ENCODE measurements at regions not wholly inside any gene's neighbourhood (a gene's known extent, or its start where the extent isn't known, plus 50 kb on each side); places are given as distances from the start of the nearest gene placed in this dataset.

DNA sequence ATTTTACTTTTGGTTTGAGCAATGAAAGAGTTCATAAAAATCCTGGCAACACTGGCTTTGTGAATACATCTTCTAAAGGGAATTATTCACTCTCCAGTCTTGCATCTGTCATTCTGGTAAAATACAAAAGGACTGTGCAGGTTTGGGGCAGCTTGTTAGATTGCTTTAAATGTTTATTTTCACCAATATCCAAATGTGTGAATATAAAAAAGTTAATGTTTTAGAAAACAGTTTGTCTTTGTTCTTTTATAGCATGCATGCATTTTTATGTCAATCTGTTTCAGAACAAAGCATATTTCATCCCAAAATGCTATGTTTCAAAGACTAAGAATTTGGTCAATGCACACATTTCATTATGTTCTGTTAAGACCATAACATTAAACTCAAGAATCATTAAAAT lies 1145.4 kb downstream of the OLFM4 start:
- no peak for DNase-seq
- Histone ChIP-seq H3K9me3 (no peaks in the 10 kb centered on the region), H3K27me3 (no peaks in the 10 kb centered on the region), H3K27ac (no peak overlapping the region), H3K4me1 (no peaks in the 10 kb centered on the region), H3K36me3 (no peaks in the 10 kb centered on the region), H3K4me3 (no peak overlapping the region)
- no peak for ATAC-seq (ENCODE audit: low FRiP score in 2 of 2)
- TF ChIP-seq, protein P1, sequence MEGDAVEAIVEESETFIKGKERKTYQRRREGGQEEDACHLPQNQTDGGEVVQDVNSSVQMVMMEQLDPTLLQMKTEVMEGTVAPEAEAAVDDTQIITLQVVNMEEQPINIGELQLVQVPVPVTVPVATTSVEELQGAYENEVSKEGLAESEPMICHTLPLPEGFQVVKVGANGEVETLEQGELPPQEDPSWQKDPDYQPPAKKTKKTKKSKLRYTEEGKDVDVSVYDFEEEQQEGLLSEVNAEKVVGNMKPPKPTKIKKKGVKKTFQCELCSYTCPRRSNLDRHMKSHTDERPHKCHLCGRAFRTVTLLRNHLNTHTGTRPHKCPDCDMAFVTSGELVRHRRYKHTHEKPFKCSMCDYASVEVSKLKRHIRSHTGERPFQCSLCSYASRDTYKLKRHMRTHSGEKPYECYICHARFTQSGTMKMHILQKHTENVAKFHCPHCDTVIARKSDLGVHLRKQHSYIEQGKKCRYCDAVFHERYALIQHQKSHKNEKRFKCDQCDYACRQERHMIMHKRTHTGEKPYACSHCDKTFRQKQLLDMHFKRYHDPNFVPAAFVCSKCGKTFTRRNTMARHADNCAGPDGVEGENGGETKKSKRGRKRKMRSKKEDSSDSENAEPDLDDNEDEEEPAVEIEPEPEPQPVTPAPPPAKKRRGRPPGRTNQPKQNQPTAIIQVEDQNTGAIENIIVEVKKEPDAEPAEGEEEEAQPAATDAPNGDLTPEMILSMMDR (IDR thresholded peaks at IDR 0.05) = no peak
- TF ChIP-seq POLR2A (IDR thresholded peaks at IDR 0.05) = no peak
- no peak for TF ChIP-seq EP300 (IDR thresholded peaks at IDR 0.05)
- TF ChIP-seq POLR2AphosphoS5 (IDR thresholded peaks at IDR 0.05) = no peak

DNA sequence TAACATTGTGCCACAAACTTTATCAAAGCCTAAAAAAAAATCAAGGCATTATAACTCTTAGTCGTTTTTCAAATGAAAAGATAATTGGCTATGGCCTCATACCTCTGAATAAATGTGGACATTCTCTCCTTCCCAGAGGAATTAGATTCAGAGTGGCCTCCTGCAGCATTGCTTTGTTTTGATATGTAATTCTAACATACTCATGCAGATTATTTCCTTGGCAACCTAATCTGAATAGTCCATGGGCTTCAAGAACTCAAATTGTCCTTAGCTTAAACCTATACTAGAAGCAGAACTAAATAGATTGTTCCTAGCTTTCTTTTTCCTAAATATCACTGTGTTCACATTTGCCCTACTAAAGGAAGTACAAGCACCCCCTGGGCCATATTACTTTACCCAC lies 1146.9 kb downstream of the OLFM4 start:
- Histone ChIP-seq H3K27ac (no peak overlapping the region), H3K27me3 (no peaks in the 10 kb centered on the region), H3K4me1 (no peaks in the 10 kb centered on the region), H3K4me3 (no peak overlapping the region), H3K36me3 (no peaks in the 10 kb centered on the region), H3K9me3 (no peaks in the 10 kb centered on the region)
- no peak for TF ChIP-seq EP300 (IDR thresholded peaks at IDR 0.05)
- no peak for TF ChIP-seq POLR2AphosphoS5 (IDR thresholded peaks at IDR 0.05)
- TF ChIP-seq, protein P1 (IDR thresholded peaks at IDR 0.05) = no peak
- no peak for TF ChIP-seq POLR2A (IDR thresholded peaks at IDR 0.05)
- DNase-seq (no peak), ATAC-seq (ENCODE audit: low FRiP score in 2 of 2) (no peak)
- 55% methylated on average over 1 of the region's 1 CpG for WGBS, 2 donors

DNA sequence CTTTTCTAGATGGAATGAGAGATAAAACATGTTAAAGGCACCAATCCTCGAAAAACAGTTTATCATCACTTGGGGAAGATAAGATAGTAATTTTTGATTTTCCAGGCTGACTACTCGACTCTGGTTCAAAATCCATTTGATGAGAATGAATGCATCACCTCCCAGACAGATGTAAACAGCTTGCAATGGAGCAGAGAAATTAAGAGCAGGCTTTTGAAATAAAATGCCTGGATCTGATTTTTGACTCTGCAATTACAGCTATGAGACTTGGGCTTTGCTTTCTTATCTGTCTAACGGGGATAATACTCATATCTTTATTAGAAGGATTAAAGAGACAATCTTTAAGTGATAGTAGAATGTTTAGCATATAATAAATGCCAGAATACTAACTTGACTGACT lies 1148.9 kb downstream of the OLFM4 start:
- Histone ChIP-seq H3K36me3 (no peaks in the 10 kb centered on the region), H3K27me3 (no peaks in the 10 kb centered on the region), H3K4me1 (no peaks in the 10 kb centered on the region), H3K27ac (no peak overlapping the region), H3K9me3 (no peaks in the 10 kb centered on the region), H3K4me3 (no peak overlapping the region)
- ATAC-seq (ENCODE audit: low FRiP score in 2 of 2) (no peak), DNase-seq (no peak)
- 50 to 59% methylated on average over 3 of the region's 3 CpGs for WGBS, 2 donors
- TF ChIP-seq EP300 (IDR thresholded peaks at IDR 0.05) (no peak), POLR2A (IDR thresholded peaks at IDR 0.05) (no peak), POLR2AphosphoS5 (IDR thresholded peaks at IDR 0.05) (no peak)
- TF ChIP-seq, protein P1 (IDR thresholded peaks at IDR 0.05) = no peak

DNA sequence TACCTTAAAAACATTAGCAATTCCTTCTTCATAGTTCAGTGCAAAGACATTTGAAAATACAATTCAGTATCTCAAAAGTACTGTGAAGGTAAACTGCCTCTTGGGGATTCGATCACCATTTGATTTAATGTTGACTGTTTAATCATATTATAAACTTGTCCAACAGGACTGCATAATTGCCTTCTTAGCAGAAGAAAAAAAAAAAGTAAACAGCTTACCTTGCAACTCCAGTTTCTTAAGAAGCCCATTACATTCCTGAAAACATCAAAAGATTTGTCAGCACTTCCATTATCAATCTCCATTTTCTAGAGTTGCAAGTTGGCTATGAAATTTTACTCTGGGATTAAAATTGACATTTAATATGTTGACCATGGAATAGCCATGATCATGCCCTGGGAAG lies 1154.6 kb downstream of the OLFM4 start:
- Histone ChIP-seq H3K27me3 (no peaks in the 10 kb centered on the region), H3K36me3 (no peaks in the 10 kb centered on the region), H3K4me1 (no peaks in the 10 kb centered on the region), H3K27ac (no peak overlapping the region), H3K4me3 (no peak overlapping the region), H3K9me3 (no peaks in the 10 kb centered on the region)
- TF ChIP-seq POLR2A (IDR thresholded peaks at IDR 0.05) = no peak
- TF ChIP-seq, protein P1 (IDR thresholded peaks at IDR 0.05) = no peak
- no peak for DNase-seq
- ATAC-seq (ENCODE audit: low FRiP score in 2 of 2) = no peak
- 3 to 33% methylated on average over 1 of the region's 1 CpG for WGBS, 2 donors

DNA sequence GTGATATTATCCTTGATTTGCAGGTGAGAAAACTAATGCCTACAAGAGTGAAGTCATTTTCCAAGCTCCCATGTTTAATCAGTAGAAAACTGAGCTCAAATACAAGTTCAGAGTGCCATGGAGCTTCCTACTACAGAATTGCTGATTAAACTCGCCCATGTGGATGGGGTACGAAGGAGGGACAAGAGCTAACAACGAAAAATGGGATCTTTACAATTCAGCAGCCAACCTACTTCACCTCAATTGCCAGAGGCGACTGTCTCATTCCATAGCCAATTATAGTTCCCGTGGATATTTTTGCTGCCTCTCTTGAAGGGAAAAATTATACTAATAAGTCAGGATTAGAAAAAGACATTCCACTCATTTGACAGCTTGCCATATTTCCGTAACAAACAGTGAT lies 1155.1 kb downstream of the OLFM4 start:
- H3K9me3 ChIP-seq = no peaks in the 10 kb centered on the region
- TF ChIP-seq POLR2A (IDR thresholded peaks at IDR 0.05) = no peak
- no peak for TF ChIP-seq POLR2AphosphoS5 (IDR thresholded peaks at IDR 0.05)
- no peak for TF ChIP-seq EP300 (IDR thresholded peaks at IDR 0.05)
- TF ChIP-seq, protein P1 (IDR thresholded peaks at IDR 0.05) = no peak
- H3K36me3 ChIP-seq = no peaks in the 10 kb centered on the region
- DNase-seq (no peak), ATAC-seq (ENCODE audit: low FRiP score in 2 of 2) (no peak)
- H3K27me3 ChIP-seq = no peaks in the 10 kb centered on the region
- no peak overlapping the region for H3K4me3 ChIP-seq
- no peaks in the 10 kb centered on the region for H3K4me1 ChIP-seq
- WGBS, 2 donors = 62 to 69% methylated on average over 6 of the region's 6 CpGs
- no peak overlapping the region for H3K27ac ChIP-seq
